HepG2 (cell line): ENCODE measurements at regions not wholly inside any gene's neighbourhood (a gene's known extent, or its start where the extent isn't known, plus 50 kb on each side); places are given as distances from the start of the nearest gene placed in this dataset.

Source experiments
- ATAC-seq: fragments of 200-7000 bp; cut with Tn5 transposase; 3 replicates; pipeline ENCODE4 v1.9.1; 2020; ENCODE audit warnings: mild to moderate bottlenecking, moderate library complexity
- BruUV-seq: library from RNA; stranded (reverse); fragments of 400-500 nt; replicated peaks from 2 replicates; lab custom pipeline; 2021; lab: Mats Ljungman, UMichigan
- CTCF ChIA-PET: fragments of 300-600 bp; formaldehyde crosslinking; extraction: SDS; loops from one replicate; lab custom pipeline; 2021; ENCODE audit warnings: low total read pairs, inconsistent platforms, low intra/inter-chr PET ratio; lab: Yijun Ruan, JAX
- POLR2A ChIA-PET: fragments of 350-600 bp; sonication (Branson Sonifier 250); formaldehyde crosslinking; loops from one replicate; lab custom pipeline; 2020; ENCODE audit warnings: antibody characterized with exemption, inconsistent platforms; lab: Yijun Ruan, JAX
- DNase-seq: peaks from one replicate; pipeline ENCODE4 v3.0.0-alpha.2; 2015; ENCODE audit warnings: low spot score
- FAIRE-seq: peaks from 3 replicates; lab custom pipeline; 2011; peaks lifted over from hg19 to GRCh38; lab: Jason Lieb, UNC
- H2AFZ ChIP-seq: one replicate; pipeline ENCODE4 v1.6.1; 2011; ENCODE audit warnings: low read length, inconsistent platforms
- H3K27ac ChIP-seq: fragments of 300-600 bp; 3 replicates; pipeline ENCODE4 v1.8.0; 2011; ENCODE audit warnings: mixed run types, mild to moderate bottlenecking, mixed read lengths, low read length, inconsistent platforms; ENCODE audit not compliant: insufficient read depth; ENCODE audit errors: extremely low read length
- H3K27me3 ChIP-seq, 2 experiments: fragments of 200-600 bp in 1 of 2; 2 replicates in 1 of 2; 3 replicates in 1 of 2; pipeline versions ENCODE4 v1.6.0 to v1.8.0; 2011; ENCODE audit warnings: low read length in 2 of 2, mild to moderate bottlenecking in 2 of 2, moderate library complexity in 2 of 2, inconsistent platforms in 1 of 2; ENCODE audit not compliant: insufficient read depth in 2 of 2, control insufficient read depth in 1 of 2
- H3K36me3 ChIP-seq, 2 experiments: fragments of 200-600 bp in 1 of 2; replicated peaks in 1 of 2; 2 replicates in 1 of 2; 3 replicates in 1 of 2; pipeline versions ENCODE4 v1.5.1 to v1.8.0; 2011; ENCODE audit warnings: low read length in 2 of 2, inconsistent platforms in 1 of 2; ENCODE audit not compliant: insufficient read depth in 2 of 2, control insufficient read depth in 1 of 2
- H3K4me1 ChIP-seq: 2 replicates; pipeline ENCODE4 v1.5.1; 2012; ENCODE audit warnings: low read length, inconsistent platforms; ENCODE audit not compliant: insufficient read depth
- H3K4me2 ChIP-seq: 2 replicates; pipeline ENCODE4 v1.6.0; 2011; ENCODE audit warnings: low read depth, low read length, inconsistent platforms
- H3K4me3 ChIP-seq, 3 experiments: fragments of 200-600 bp in 1 of 3; sonication (generic), shearing (Covaris generic) in 1 of 3; replicated peaks in 1 of 3; 2 replicates each; pipeline ENCODE4 v1.5.1; 2011 to 2016; ENCODE audit warnings: low read length in 3 of 3, inconsistent platforms in 2 of 3, low read depth in 2 of 3, mild to moderate bottlenecking in 2 of 3, control low read depth in 1 of 3, mixed read lengths in 1 of 3; ENCODE audit not compliant: insufficient read depth in 1 of 3
- H3K79me2 ChIP-seq: one replicate; pipeline ENCODE4 v1.6.1; 2011; ENCODE audit warnings: low read length, inconsistent platforms; ENCODE audit not compliant: insufficient read depth
- H3K9ac ChIP-seq: 2 replicates; pipeline ENCODE4 v1.6.0; 2011; ENCODE audit warnings: mild to moderate bottlenecking, low read depth, low read length, inconsistent platforms; ENCODE audit not compliant: insufficient read depth
- H3K9me3 ChIP-seq: 2 replicates; pipeline ENCODE4 v1.5.1; 2012; ENCODE audit warnings: mild to moderate bottlenecking, low read length
- H4K20me1 ChIP-seq: 2 replicates; pipeline ENCODE4 v1.6.0; 2011; ENCODE audit warnings: inconsistent platforms, mild to moderate bottlenecking, low read length, moderate library complexity; ENCODE audit not compliant: insufficient read depth
- BATF2 ChIP-seq: sonication (generic); formaldehyde crosslinking; IDR thresholded peaks from 2 replicates; pipeline ENCODE4 v1.8.0; 2022; ENCODE audit warnings: mild to moderate bottlenecking, missing genetic modification reagents, moderate library complexity
- BHLHE40 ChIP-seq: IDR thresholded peaks from 2 replicates; pipeline ENCODE4 v1.6.1; 2011; ENCODE audit warnings: low read length, improper control_type of control experiment
- FOSL2 ChIP-seq: sonication (generic); formaldehyde crosslinking; IDR thresholded peaks from 2 replicates; pipeline ENCODE4 v1.4.0; 2020; ENCODE audit warnings: missing genetic modification reagents
- HIC2 ChIP-seq: sonication (generic); formaldehyde crosslinking; IDR thresholded peaks from 2 replicates; pipeline ENCODE4 v1.9.0; 2022; ENCODE audit warnings: low read depth, missing genetic modification reagents
- JUND ChIP-seq: sonication (generic); formaldehyde crosslinking; IDR thresholded peaks from 2 replicates; pipeline ENCODE4 v1.8.0; 2022; ENCODE audit warnings: mild to moderate bottlenecking, missing genetic modification reagents
- MAFF ChIP-seq: IDR thresholded peaks from 2 replicates; pipeline ENCODE4 v1.6.1; 2011; ENCODE audit warnings: low read depth, low read length, improper control_type of control experiment
- REL ChIP-seq: sonication (generic); formaldehyde crosslinking; conservative IDR thresholded peaks from 2 replicates; pipeline ENCODE4 v1.8.0; 2022; ENCODE audit warnings: mild to moderate bottlenecking, missing genetic modification reagents, moderate library complexity
- SMAD1 ChIP-seq: sonication (generic); formaldehyde crosslinking; IDR thresholded peaks from 2 replicates; pipeline ENCODE4 v1.4.0; 2020; ENCODE audit warnings: missing genetic modification reagents, low read depth, mild to moderate bottlenecking, borderline replicate concordance
- ZMAT3 ChIP-seq: sonication (generic); formaldehyde crosslinking; conservative IDR thresholded peaks from 2 replicates; pipeline ENCODE4 v1.7.0; 2021; ENCODE audit warnings: missing genetic modification reagents
- ZNF282 ChIP-seq: fragments of 450-650 bp; IDR thresholded peaks from 2 replicates; pipeline ENCODE4 v1.6.1; 2018; ENCODE audit not compliant: partially characterized antibody
- WGBS: methylation state at CpG from one replicate; pipeline ENCODE4 v1.1.6; 2017; ENCODE audit warnings: low lambda C conversion rate; 5-methylcytosine and 5-hydroxymethylcytosine counted together
- in situ Hi-C: cut with HindIII; loops from 2 replicates; pipeline ENCODE4 v1.10.0; 2017; ENCODE audit warnings: low pct_unique_long_range_greater_than_20kb; ENCODE audit not compliant: extremely low pct_ligation_motif_present
- intact Hi-C: fragments of 100-400 bp; cut with micrococcal nuclease; formaldehyde crosslinking; loops from one replicate; pipeline ENCODE4 v1.10.0; 2022; ENCODE audit not compliant: unreplicated experiment

- intact Hi-C loops = no loop called here
- Histone ChIP-seq H3K4me2 (no peak overlapping the region), H3K36me3 (no peaks in the 10 kb centered on the region)
- TF ChIP-seq ZMAT3 (CRISPR knock-in tag) (no peak), JUND (no peak), FOSL2 (CRISPR knock-in tag) (peak; percentile 82), BHLHE40 (no peak), SMAD1 (no peak), REL (no peak), MAFF (0 out of 2 replicates have a peak, but pooled peaks have one; percentile 15)
- TF ChIP-seq, all 625 proteins: peak for 2
- H3K4me1 ChIP-seq = no peaks in the 10 kb centered on the region
- BruUV-seq = no TSS peak
- WGBS = 29% methylated on average over 5 of the region's 6 CpGs
- no peak overlapping the region for H3K4me3 ChIP-seq
- FAIRE-seq = no peak
- DNase-seq = no peak
- H4K20me1 ChIP-seq = no peaks in the 10 kb centered on the region
- ATAC-seq = peak; percentile 50; the same call in 2 of the 3 replicates
- H3K27me3 ChIP-seq = peaks cover 0 to 27% of the 10 kb centered on the region in 2 experiments; a peak in 4 of 5 replicates
- in situ Hi-C loops = no loop called here
- H3K9ac ChIP-seq = no peak overlapping the region
- H3K79me2 ChIP-seq = no peaks in the 10 kb centered on the region
- H2AFZ ChIP-seq = no peak overlapping the region
- H3K9me3 ChIP-seq = peaks cover 14% of the 10 kb centered on the region; the same call in 1 of the 2 replicates
- ChIA-PET CTCF (no interaction called here), POLR2A (no interaction called here)
- H3K27ac ChIP-seq = no peak overlapping the region
Observed at GRCh38 chr2:88247531-88247930, 77.4 kb downstream of the THNSL2 start.

- FAIRE-seq = no peak
- H3K36me3 ChIP-seq = no peaks in the 10 kb centered on the region
- H3K9me3 ChIP-seq = peaks cover 14% of the 10 kb centered on the region; the same call in 1 of the 2 replicates
- intact Hi-C loops = no loop called here
- TF ChIP-seq ZNF282 (no peak), HIC2 (CRISPR knock-in tag) (no peak), BATF2 (CRISPR knock-in tag) (no peak)
- TF ChIP-seq, all 625 proteins: peak for 0
- no peak overlapping the region for H3K27ac ChIP-seq
- no peak overlapping the region for H3K4me2 ChIP-seq
- H3K4me3 ChIP-seq = no peak overlapping the region
- DNase-seq = no peak
- 0 out of 2 replicates have a peak, but pooled peaks cover 5% of the 10 kb centered on the region for H3K4me1 ChIP-seq
- ATAC-seq = no peak
- H2AFZ ChIP-seq = no peak overlapping the region
- BruUV-seq = no TSS peak
- H3K79me2 ChIP-seq = no peaks in the 10 kb centered on the region
- no peak overlapping the region for H3K9ac ChIP-seq
- in situ Hi-C loops = no loop called here
- H3K27me3 ChIP-seq = peaks cover 0 to 23% of the 10 kb centered on the region in 2 experiments; a peak in 4 of 5 replicates
- CTCF ChIA-PET = no interaction called here
- POLR2A ChIA-PET = no interaction called here
- no peaks in the 10 kb centered on the region for H4K20me1 ChIP-seq
- WGBS = 45% methylated on average over 3 of the region's 3 CpGs
Observed at GRCh38 chr2:88245109-88245508, 75.0 kb downstream of the THNSL2 start.
